Liver (tissue), 8 donors: ENCODE measurements at regions not wholly inside any gene's neighbourhood (a gene's known extent, or its start where the extent isn't known, plus 50 kb on each side); places are given as distances from the start of the nearest gene placed in this dataset.

Source experiments
- DNase-seq: peaks from one replicate; pipeline ENCODE4 v3.0.0-alpha.2; 2017; ENCODE audit warnings: low spot score
- H3K27ac ChIP-seq, 2 donors: one replicate each; pipeline ENCODE4 v1.7.0; 2013; ENCODE audit warnings: inconsistent platforms in 2 of 2, low read length in 2 of 2, control low read depth in 1 of 2, low read depth in 1 of 2, mild to moderate bottlenecking in 1 of 2
- H3K27me3 ChIP-seq, 4 donors: one replicate each; pipeline versions ENCODE4 v1.6.1 to v1.7.0; 2013; ENCODE audit warnings: low read length in 3 of 4, inconsistent platforms in 1 of 4, mild to moderate bottlenecking in 1 of 4, moderate library complexity in 1 of 4; ENCODE audit not compliant: control insufficient read depth in 4 of 4, insufficient read depth in 4 of 4
- H3K36me3 ChIP-seq, 4 donors: one replicate each; pipeline versions ENCODE4 v1.6.1 to v1.7.0; 2013; ENCODE audit warnings: low read length in 3 of 4, mild to moderate bottlenecking in 3 of 4, low read depth in 1 of 4, moderate library complexity in 1 of 4; ENCODE audit not compliant: control insufficient read depth in 4 of 4, insufficient read depth in 3 of 4
- H3K4me1 ChIP-seq, 4 donors: one replicate each; pipeline versions ENCODE4 v1.6.1 to v1.7.0; 2013; ENCODE audit warnings: low read length in 3 of 4, mild to moderate bottlenecking in 3 of 4, moderate library complexity in 1 of 4; ENCODE audit not compliant: control insufficient read depth in 4 of 4, insufficient read depth in 4 of 4
- H3K4me3 ChIP-seq, 3 donors: one replicate each; pipeline versions ENCODE4 v1.6.1 to v1.7.0; 2013; ENCODE audit warnings: low read length in 3 of 3, control low read depth in 1 of 3, low read depth in 1 of 3, mild to moderate bottlenecking in 1 of 3
- H3K9ac ChIP-seq, 2 donors: one replicate each; pipeline ENCODE4 v1.7.0; 2013; ENCODE audit warnings: low read length in 2 of 2, mild to moderate bottlenecking in 2 of 2, moderate library complexity in 2 of 2, control low read depth in 1 of 2, low read depth in 1 of 2
- H3K9me3 ChIP-seq, 4 donors: one replicate each; pipeline versions ENCODE4 v1.6.1 to v1.7.0; 2013; ENCODE audit warnings: low read length in 3 of 4; ENCODE audit not compliant: control insufficient read depth in 4 of 4
- ATF3 ChIP-seq: IDR thresholded peaks from 2 replicates; pipeline ENCODE4 v1.6.1; 2016; ENCODE audit warnings: antibody characterized with exemption
- CTCF ChIP-seq: fragments of 150-350 bp; IDR thresholded peaks from 2 replicates; pipeline ENCODE4 v1.5.1; 2017; ENCODE audit warnings: improper control_type of control experiment, low read depth, low read length; ENCODE audit not compliant: missing input control
- EGR1 ChIP-seq, 2 donors: IDR thresholded peaks; 2 replicates each; pipeline ENCODE4 v1.6.1; 2016 to 2018; ENCODE audit warnings: antibody characterized with exemption in 2 of 2, low read depth in 2 of 2
- FOXA1 ChIP-seq: IDR thresholded peaks from 2 replicates; pipeline ENCODE4 v1.6.1; 2016; ENCODE audit warnings: antibody characterized with exemption
- FOXA2 ChIP-seq: IDR thresholded peaks from 2 replicates; pipeline ENCODE4 v1.6.1; 2016; ENCODE audit warnings: antibody characterized with exemption
- GABPA ChIP-seq, 2 donors: IDR thresholded peaks in 1 of 2; conservative IDR thresholded peaks in 1 of 2; 2 replicates each; pipeline ENCODE4 v1.6.1; 2016; ENCODE audit warnings: antibody characterized with exemption in 2 of 2, mild to moderate bottlenecking in 1 of 2, moderate library complexity in 1 of 2
- HNF4A ChIP-seq, 2 donors: conservative IDR thresholded peaks; 2 replicates each; pipeline ENCODE4 v1.6.1; 2016; ENCODE audit warnings: antibody characterized with exemption in 2 of 2, mild to moderate bottlenecking in 2 of 2
- HNF4G ChIP-seq: IDR thresholded peaks from 2 replicates; pipeline ENCODE4 v1.6.1; 2016; ENCODE audit warnings: antibody characterized with exemption
- JUND ChIP-seq, 2 donors: IDR thresholded peaks; 2 replicates each; pipeline ENCODE4 v1.6.1; 2016; ENCODE audit warnings: antibody characterized with exemption in 2 of 2
- MAX ChIP-seq: IDR thresholded peaks from 2 replicates; pipeline ENCODE4 v1.6.1; 2016; ENCODE audit warnings: antibody characterized with exemption
- NR2F2 ChIP-seq: IDR thresholded peaks from 2 replicates; pipeline ENCODE4 v1.6.1; 2016; ENCODE audit warnings: antibody characterized with exemption
- RAD21 ChIP-seq, 2 donors: IDR thresholded peaks; 2 replicates each; pipeline ENCODE4 v1.6.1; 2016; ENCODE audit warnings: antibody characterized with exemption in 2 of 2, mild to moderate bottlenecking in 2 of 2
- REST ChIP-seq: IDR thresholded peaks from 2 replicates; pipeline ENCODE4 v1.6.1; 2016; ENCODE audit warnings: antibody characterized with exemption, mild to moderate bottlenecking
- RXRA ChIP-seq, 2 donors: IDR thresholded peaks; 2 replicates each; pipeline ENCODE4 v1.6.1; 2017 to 2018; ENCODE audit warnings: antibody characterized with exemption in 2 of 2, mild to moderate bottlenecking in 1 of 2
- TAF1 ChIP-seq: conservative IDR thresholded peaks from 2 replicates; pipeline ENCODE4 v1.6.1; 2016; ENCODE audit warnings: antibody characterized with exemption, mild to moderate bottlenecking
- ZBTB33 ChIP-seq: IDR thresholded peaks from 2 replicates; pipeline ENCODE4 v1.6.1; 2016; ENCODE audit warnings: antibody characterized with exemption
- WGBS: extraction: QIAGEN DNeasy Blood & Tissue Kit; methylation state at CpG from one replicate; pipeline ENCODE4 v1.1.7; 2013; 5-methylcytosine and 5-hydroxymethylcytosine counted together
- donor health status: healthy.
- donor health status: healthy.
- donor health status: healthy.
- donor health status: healthy.
- donor health status: healthy.

- no peaks in the 10 kb centered on the region for H3K9me3 ChIP-seq
Measured at GRCh38 chr5:3281366-3281765, 314.3 kb upstream of the IRX1 start.

More at GRCh38 chr5:3281366-3281765, 314.3 kb upstream of the IRX1 start:
- Histone ChIP-seq H3K4me3 (no peak overlapping the region), H3K27ac (no peak overlapping the region), H3K27me3 (no peaks in the 10 kb centered on the region), H3K4me1 (no peaks in the 10 kb centered on the region), H3K9ac (no peak overlapping the region), H3K36me3 (no peaks in the 10 kb centered on the region)
- TF ChIP-seq RXRA (IDR thresholded peaks at IDR 0.05) (no peak), CTCF (no peak), EGR1 (IDR thresholded peaks at IDR 0.05; ENCODE audit: low read depth in 2 of 2) (no peak), FOXA2 (no peak), HNF4G (no peak), REST (no peak), ATF3 (no peak), HNF4A (conservative IDR thresholded peaks at IDR 0.05) (no peak), ZBTB33 (no peak), TAF1 (no peak), RAD21 (IDR thresholded peaks at IDR 0.05) (no peak), NR2F2 (no peak), GABPA (IDR thresholded peaks at IDR 0.05 in 1 of 2, conservative IDR thresholded peaks at IDR 0.05 in 1 of 2) (no peak), MAX (no peak), JUND (IDR thresholded peaks at IDR 0.05) (no peak), FOXA1 (no peak)
- DNase-seq: no peak
- WGBS: 65% methylated on average over 7 of the region's 7 CpGs
